Right atrium auricular region (tissue), 2 donors: ENCODE measurements at regions not wholly inside any gene's neighbourhood (a gene's known extent, or its start where the extent isn't known, plus 50 kb on each side); places are given as distances from the start of the nearest gene placed in this dataset.

Experiments
- DNase-seq: peaks from one replicate; pipeline ENCODE4 v3.0.0-alpha.2; 2019; ENCODE audit warnings: low spot score
- H3K27ac ChIP-seq, 2 donors: fragments of 200-600 bp; sonication (generic); 1 replicate in 1 of 2; 2 replicates in 1 of 2; pipeline ENCODE4 v1.5.1; 2016 to 2019
- H3K27me3 ChIP-seq, 2 donors: fragments of 200-600 bp; sonication (generic); one replicate each; pipeline versions ENCODE4 v1.5.1 to v1.6.0; 2017 to 2019
- H3K36me3 ChIP-seq: fragments of 200-600 bp; sonication (generic); one replicate; pipeline ENCODE4 v1.5.1; 2016
- H3K4me1 ChIP-seq, 2 donors: fragments of 200-600 bp; sonication (generic); one replicate each; pipeline versions ENCODE4 v1.5.1 to v1.6.0; 2017 to 2019
- H3K4me3 ChIP-seq, 2 donors: fragments of 200-600 bp; sonication (generic); 1 replicate in 1 of 2; 2 replicates in 1 of 2; pipeline ENCODE4 v1.5.1; 2017 to 2019; ENCODE audit warnings: mild to moderate bottlenecking in 1 of 2, moderate library complexity in 1 of 2
- H3K9me3 ChIP-seq, 2 donors: fragments of 200-600 bp; sonication (generic); one replicate each; pipeline ENCODE4 v1.5.1; 2019
- CTCF ChIP-seq, 2 donors: fragments of 200-600 bp; sonication (generic); IDR thresholded peaks; one replicate each; pipeline ENCODE4 v1.5.1; 2019; ENCODE audit warnings: antibody characterized with exemption in 2 of 2

GRCh38 chr9:129285382-129285781, 107.3 kb upstream of the IER5L start:
- H3K27ac ChIP-seq, result no peak overlapping the region
- no peak for TF ChIP-seq CTCF (IDR thresholded peaks at IDR 0.05)
- no peaks in the 10 kb centered on the region for H3K9me3 ChIP-seq
- peak; percentile 21 for DNase-seq
- H3K36me3 ChIP-seq, result no peaks in the 10 kb centered on the region
- no peak overlapping the region for H3K4me3 ChIP-seq
- no peaks in the 10 kb centered on the region for H3K27me3 ChIP-seq
- peaks cover 0 to 7% of the 10 kb centered on the region in 2 donors for H3K4me1 ChIP-seq

GRCh38 chr9:129284607-129285291, 106.7 kb upstream of the IER5L start:
- DNase-seq, result peak; percentile 23
- no peak for TF ChIP-seq CTCF (IDR thresholded peaks at IDR 0.05)
- peaks cover 0 to 7% of the 10 kb centered on the region in 2 donors for H3K4me1 ChIP-seq

GRCh38 chr9:129283705-129284606, 105.9 kb upstream of the IER5L start:
- no peak for TF ChIP-seq CTCF (IDR thresholded peaks at IDR 0.05)
- Histone ChIP-seq H3K36me3 (no peaks in the 10 kb centered on the region), H3K4me1 (peaks cover 0 to 7% of the 10 kb centered on the region in 2 donors), H3K27me3 (no peaks in the 10 kb centered on the region), H3K4me3 (no peak overlapping the region), H3K9me3 (no peaks in the 10 kb centered on the region), H3K27ac (peak overlapping the region; percentile 18 to 32)
- DNase-seq, result peak; percentile 50

More at GRCh38 chr9:129284607-129285291, 106.7 kb upstream of the IER5L start:
- Histone ChIP-seq H3K36me3 (no peaks in the 10 kb centered on the region), H3K4me3 (no peak overlapping the region), H3K9me3 (no peaks in the 10 kb centered on the region), H3K27ac (no peak overlapping the region), H3K27me3 (no peaks in the 10 kb centered on the region)

GRCh38 chr9:129283291-129283691, 105.2 kb upstream of the IER5L start:
- Histone ChIP-seq H3K4me3 (peak overlapping the region; percentile 29 to 45), H3K27ac (peak overlapping the region; percentile 18 to 32), H3K36me3 (no peaks in the 10 kb centered on the region), H3K9me3 (no peaks in the 10 kb centered on the region), H3K4me1 (peaks cover 0 to 7% of the 10 kb centered on the region in 2 donors), H3K27me3 (no peaks in the 10 kb centered on the region)
- TF ChIP-seq CTCF (IDR thresholded peaks at IDR 0.05), result no peak
- peak; percentile 57 for DNase-seq

- H3K9me3 ChIP-seq, result no peaks in the 10 kb centered on the region
- peak; percentile 55 for DNase-seq
- H3K4me3 ChIP-seq, result peak overlapping the region; percentile 29 to 45
- H3K4me1 ChIP-seq, result peaks cover 0 to 7% of the 10 kb centered on the region in 2 donors
- no peak for TF ChIP-seq CTCF (IDR thresholded peaks at IDR 0.05)
- H3K27ac ChIP-seq, result peak overlapping the region; percentile 18 to 32
- H3K36me3 ChIP-seq, result no peaks in the 10 kb centered on the region
- no peaks in the 10 kb centered on the region for H3K27me3 ChIP-seq
Measured at GRCh38 chr9:129282731-129283211, 104.7 kb upstream of the IER5L start.
